ENCODE measurements at regions not wholly inside any gene's neighbourhood (a gene's known extent, or its start where the extent isn't known, plus 50 kb on each side); places are given as distances from the start of the nearest gene placed in this dataset.

- ChIA-PET POLR2A (interaction anchor here (0.5 kb wide), 2 partner anchors 820 to 1262 kb away, joined by 3 to 5 read pairs; no protein-coding TSS in a partner anchor), CTCF (ENCODE audit: unreplicated experiment) (no interaction called here)
- DNase-seq (ENCODE audit: low spot score) = no peak
- Histone ChIP-seq H3K4me1 (ENCODE audit: insufficient read depth, low read length, poor library complexity, severe bottlenecking) (no peaks in the 10 kb centered on the region), H3K9me3 (ENCODE audit: low read length) (0 out of 2 replicates have a peak, but pooled peaks cover 5% of the 10 kb centered on the region), H4K20me1 (ENCODE audit: insufficient read depth, low read length) (no peaks in the 10 kb centered on the region), H2AFZ (ENCODE audit: low read length) (no peak overlapping the region), H3K36me3 (ENCODE audit: insufficient read depth, low read length) (no peaks in the 10 kb centered on the region), H3K4me2 (ENCODE audit: low read length) (no peak overlapping the region), H3K4me3 (ENCODE audit: low read depth, low read length, poor library complexity, severe bottlenecking) (no peak overlapping the region), H3K79me2 (ENCODE audit: insufficient read depth, low read depth, low read length) (no peaks in the 10 kb centered on the region), H3K9me2 (ENCODE audit: insufficient read depth, low read length) (no peaks in the 10 kb centered on the region), H3K27ac (ENCODE audit: low read depth, low read length, poor library complexity, severe bottlenecking) (no peak overlapping the region)
- BruUV-seq (replicated peaks) = no TSS peak
- TF ChIP-seq CTCF (conservative IDR thresholded peaks at IDR 0.05; ENCODE audit: low read length) = no peak
- TF ChIP-seq EZH2phosphoT487 (IDR thresholded peaks at IDR 0.05; ENCODE audit: borderline replicate concordance, low read depth, low read length) = no peak
- intact Hi-C loops (cut with micrococcal nuclease; ENCODE audit: unreplicated experiment) = no loop called here
Observed at GRCh38 chr5:24765219-24765618, 120.4 kb upstream of the CDH10 start.

- Histone ChIP-seq H3K36me3 (ENCODE audit: insufficient read depth, low read length) (no peaks in the 10 kb centered on the region), H3K27ac (ENCODE audit: low read depth, low read length, poor library complexity, severe bottlenecking) (no peak overlapping the region), H3K9me3 (ENCODE audit: low read length) (no peaks in the 10 kb centered on the region), H3K79me2 (ENCODE audit: insufficient read depth, low read depth, low read length) (no peaks in the 10 kb centered on the region), H4K20me1 (ENCODE audit: insufficient read depth, low read length) (no peaks in the 10 kb centered on the region), H3K4me1 (ENCODE audit: insufficient read depth, low read length, poor library complexity, severe bottlenecking) (no peaks in the 10 kb centered on the region), H3K4me3 (ENCODE audit: low read depth, low read length, poor library complexity, severe bottlenecking) (no peak overlapping the region), H3K4me2 (ENCODE audit: low read length) (no peak overlapping the region), H3K9me2 (ENCODE audit: insufficient read depth, low read length) (no peaks in the 10 kb centered on the region), H2AFZ (ENCODE audit: low read length) (no peak overlapping the region)
- POLR2A ChIA-PET = interaction anchor here (0.8 kb wide), 1 partner anchor 14 kb away, joined by 3 read pairs; no protein-coding TSS in a partner anchor
- BruUV-seq (replicated peaks) = no TSS peak
- intact Hi-C loops (cut with micrococcal nuclease; ENCODE audit: unreplicated experiment) = no loop called here
- no peak for TF ChIP-seq CTCF (conservative IDR thresholded peaks at IDR 0.05; ENCODE audit: low read length)
- TF ChIP-seq EZH2phosphoT487 (IDR thresholded peaks at IDR 0.05; ENCODE audit: borderline replicate concordance, low read depth, low read length) = no peak
- CTCF ChIA-PET (ENCODE audit: unreplicated experiment) = no interaction called here
- DNase-seq (ENCODE audit: low spot score) = no peak
Observed at GRCh38 chr5:24750355-24750754, 105.6 kb upstream of the CDH10 start.

GRCh38 chr5:24749701-24750100, 104.9 kb upstream of the CDH10 start:
- CTCF ChIA-PET (ENCODE audit: unreplicated experiment) = no interaction called here
- POLR2A ChIA-PET = no interaction called here

More at GRCh38 chr5:24749701-24750100, 104.9 kb upstream of the CDH10 start:
- H3K36me3 ChIP-seq (ENCODE audit: insufficient read depth, low read length) = no peaks in the 10 kb centered on the region
- H3K27ac ChIP-seq (ENCODE audit: low read depth, low read length, poor library complexity, severe bottlenecking) = no peak overlapping the region
- no peak for DNase-seq (ENCODE audit: low spot score)
- intact Hi-C loops (cut with micrococcal nuclease; ENCODE audit: unreplicated experiment) = no loop called here
- no peak overlapping the region for H3K4me2 ChIP-seq (ENCODE audit: low read length)
- H2AFZ ChIP-seq (ENCODE audit: low read length) = no peak overlapping the region
- no peaks in the 10 kb centered on the region for H4K20me1 ChIP-seq (ENCODE audit: insufficient read depth, low read length)
- H3K4me1 ChIP-seq (ENCODE audit: insufficient read depth, low read length, poor library complexity, severe bottlenecking) = no peaks in the 10 kb centered on the region
- H3K9me3 ChIP-seq (ENCODE audit: low read length) = no peaks in the 10 kb centered on the region
- H3K4me3 ChIP-seq (ENCODE audit: low read depth, low read length, poor library complexity, severe bottlenecking) = no peak overlapping the region
- TF ChIP-seq CTCF (conservative IDR thresholded peaks at IDR 0.05; ENCODE audit: low read length) (no peak), EZH2phosphoT487 (IDR thresholded peaks at IDR 0.05; ENCODE audit: borderline replicate concordance, low read depth, low read length) (no peak)
- no peaks in the 10 kb centered on the region for H3K9me2 ChIP-seq (ENCODE audit: insufficient read depth, low read length)
- no TSS peak for BruUV-seq (replicated peaks)
- no peaks in the 10 kb centered on the region for H3K79me2 ChIP-seq (ENCODE audit: insufficient read depth, low read depth, low read length)

Measured in OCI-LY7 (cell line).